Adrenal gland (tissue), 5 donors: ENCODE measurements at regions not wholly inside any gene's neighbourhood (a gene's known extent, or its start where the extent isn't known, plus 50 kb on each side); places are given as distances from the start of the nearest gene placed in this dataset.

Experiments
- CTCF ChIP-seq, 6 experiments: fragments of 450-650 bp in 4 of 6; fragments of 200-600 bp in 2 of 6; sonication (generic) in 1 of 6; IDR thresholded peaks; 1 replicate in 5 of 6; 2 replicates in 1 of 6; pipeline versions ENCODE4 v1.5.1 to v1.8.0; 2016 to 2021; ENCODE audit warnings: antibody characterized with exemption in 6 of 6, mild to moderate bottlenecking in 2 of 6, moderate library complexity in 1 of 6
- POLR2A ChIP-seq, 2 donors: fragments of 450-650 bp; IDR thresholded peaks; one replicate each; pipeline ENCODE4 v1.6.1; 2017; ENCODE audit warnings: antibody characterized with exemption in 2 of 2, mild to moderate bottlenecking in 2 of 2, moderate library complexity in 1 of 2
- donor health status: DM: no; HTN: no; CAD: no.

DNA sequence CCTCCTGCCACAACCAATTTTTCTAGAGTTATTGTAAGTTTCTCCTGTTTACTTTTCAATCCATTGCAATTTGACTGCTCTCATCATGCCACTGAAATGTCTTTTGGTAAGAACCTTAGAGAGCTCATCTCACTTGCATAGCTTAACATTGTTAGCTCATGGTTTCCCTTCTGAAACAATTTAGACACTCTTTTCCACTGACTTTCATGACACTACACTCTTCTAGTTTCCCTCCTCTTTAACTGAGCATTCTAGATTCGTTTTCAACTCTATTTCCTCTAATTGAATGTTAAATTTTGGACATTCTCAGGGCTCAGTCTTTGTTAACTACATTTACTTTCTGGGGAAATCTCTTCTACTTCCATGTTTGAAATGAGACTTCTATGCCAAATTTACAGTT lies 369.1 kb downstream of the JRKL start:
- TF ChIP-seq CTCF (IDR thresholded peaks at IDR 0.05) (no peak), POLR2A (IDR thresholded peaks at IDR 0.05) (no peak)
